Vagina (tissue), 2 donors: ENCODE measurements at regions not wholly inside any gene's neighbourhood (a gene's known extent, or its start where the extent isn't known, plus 50 kb on each side); places are given as distances from the start of the nearest gene placed in this dataset.

ENCODE experiments used
- POLR2A ChIP-seq, 2 donors: fragments of 450-650 bp; IDR thresholded peaks; one replicate each; pipeline ENCODE4 v1.6.1; 2017; ENCODE audit warnings: antibody characterized with exemption in 2 of 2, mild to moderate bottlenecking in 2 of 2, moderate library complexity in 2 of 2
- POLR2AphosphoS5 ChIP-seq, 2 donors: sonication (generic); formaldehyde crosslinking; IDR thresholded peaks; one replicate each; pipeline ENCODE4 v1.9.0; 2017; ENCODE audit warnings: antibody characterized with exemption in 2 of 2, mild to moderate bottlenecking in 2 of 2, low read depth in 1 of 2; ENCODE audit not compliant: insufficient read depth in 1 of 2
- TF ChIP-seq, protein P1 (sequence below), 3 experiments: fragments of 450-650 bp in 2 of 3; fragments of 200-600 bp in 1 of 3; sonication (generic) in 1 of 3; IDR thresholded peaks; one replicate each; pipeline ENCODE4 v1.5.1; 2017 to 2019; ENCODE audit warnings: antibody characterized with exemption in 3 of 3, mild to moderate bottlenecking in 2 of 3, moderate library complexity in 2 of 3

DNA sequence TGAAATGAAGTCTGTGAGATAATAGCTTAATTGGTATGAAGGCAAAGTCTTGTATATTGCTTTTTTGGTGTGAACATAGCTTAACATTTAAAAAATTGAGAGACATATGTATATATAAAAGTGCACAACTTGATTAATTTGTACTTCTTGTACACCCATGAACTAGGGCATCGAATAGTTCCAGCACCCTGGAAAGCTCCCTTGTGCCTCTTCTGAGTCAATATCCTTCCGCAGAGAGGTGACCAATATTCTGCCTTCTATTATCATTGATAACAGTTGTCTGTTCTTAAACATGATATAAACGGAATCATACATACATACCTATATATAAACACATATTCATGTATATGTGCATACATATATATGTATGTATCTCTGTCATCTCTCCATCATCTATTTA is 185.4 kb downstream of the PHF2 start:
- TF ChIP-seq, protein P1, sequence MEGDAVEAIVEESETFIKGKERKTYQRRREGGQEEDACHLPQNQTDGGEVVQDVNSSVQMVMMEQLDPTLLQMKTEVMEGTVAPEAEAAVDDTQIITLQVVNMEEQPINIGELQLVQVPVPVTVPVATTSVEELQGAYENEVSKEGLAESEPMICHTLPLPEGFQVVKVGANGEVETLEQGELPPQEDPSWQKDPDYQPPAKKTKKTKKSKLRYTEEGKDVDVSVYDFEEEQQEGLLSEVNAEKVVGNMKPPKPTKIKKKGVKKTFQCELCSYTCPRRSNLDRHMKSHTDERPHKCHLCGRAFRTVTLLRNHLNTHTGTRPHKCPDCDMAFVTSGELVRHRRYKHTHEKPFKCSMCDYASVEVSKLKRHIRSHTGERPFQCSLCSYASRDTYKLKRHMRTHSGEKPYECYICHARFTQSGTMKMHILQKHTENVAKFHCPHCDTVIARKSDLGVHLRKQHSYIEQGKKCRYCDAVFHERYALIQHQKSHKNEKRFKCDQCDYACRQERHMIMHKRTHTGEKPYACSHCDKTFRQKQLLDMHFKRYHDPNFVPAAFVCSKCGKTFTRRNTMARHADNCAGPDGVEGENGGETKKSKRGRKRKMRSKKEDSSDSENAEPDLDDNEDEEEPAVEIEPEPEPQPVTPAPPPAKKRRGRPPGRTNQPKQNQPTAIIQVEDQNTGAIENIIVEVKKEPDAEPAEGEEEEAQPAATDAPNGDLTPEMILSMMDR (IDR thresholded peaks at IDR 0.05) = no peak
- no peak for TF ChIP-seq POLR2A (IDR thresholded peaks at IDR 0.05)
- no peak for TF ChIP-seq POLR2AphosphoS5 (IDR thresholded peaks at IDR 0.05; ENCODE audit: insufficient read depth in 1 of 2, low read depth in 1 of 2)
